HG02588 (cell line): ENCODE measurements at regions not wholly inside any gene's neighbourhood (a gene's known extent, or its start where the extent isn't known, plus 50 kb on each side); places are given as distances from the start of the nearest gene placed in this dataset.

Experiments
- ATAC-seq: cut with Tn5 transposase; IDR thresholded peaks from one replicate; pipeline ENCODE4 v1.9.1; 2021; ENCODE audit warnings: mild to moderate bottlenecking, moderate library complexity; ENCODE audit not compliant: unreplicated experiment

- ATAC-seq = no peak
These were observed 598.2 kb upstream of the MAP3K7 start for GRCh38 chr6:91185072-91185471.

DNA sequence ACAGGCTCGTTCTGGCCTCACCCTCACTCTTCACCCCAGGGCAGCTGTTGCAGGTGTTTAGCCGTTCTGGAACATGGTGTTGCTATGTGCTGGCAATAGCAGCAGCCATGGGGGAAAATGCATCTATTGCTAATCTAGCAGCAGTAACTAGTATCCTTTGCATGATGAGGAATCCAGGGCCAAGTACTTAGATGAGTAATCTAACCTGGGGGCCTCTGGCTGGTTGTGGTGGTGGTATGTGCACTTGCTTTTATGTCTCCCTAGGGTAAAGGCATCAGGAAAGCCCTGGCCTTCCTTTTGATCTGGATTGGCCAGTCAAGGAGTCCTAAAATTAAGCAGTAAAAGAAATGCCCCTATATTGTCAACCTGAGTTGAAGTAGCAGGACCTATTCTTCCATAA, 594.5 kb upstream of the MAP3K7 start:
- no peak for ATAC-seq

- no peak for ATAC-seq
These were observed 586.8 kb upstream of the MAP3K7 start for GRCh38 chr6:91173651-91174050.

DNA sequence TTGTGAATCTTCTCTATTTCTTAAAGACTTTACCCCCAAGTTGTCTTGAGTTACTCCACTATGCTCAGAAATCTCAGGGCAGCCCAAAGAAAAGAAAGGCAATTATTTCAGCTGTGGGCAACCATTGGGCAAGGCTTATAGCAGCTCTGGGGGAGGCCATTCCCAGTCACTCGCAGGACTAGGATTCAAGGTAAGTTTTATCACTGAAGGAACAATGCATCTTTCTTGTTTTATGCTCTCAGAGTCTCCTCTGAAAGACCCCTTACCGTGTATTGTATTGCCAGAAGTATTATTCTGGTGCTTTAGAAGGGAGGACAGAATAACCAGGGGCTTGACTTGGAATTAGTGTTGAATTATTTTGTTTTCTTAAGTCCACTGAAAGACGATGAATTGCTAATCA, 586.3 kb upstream of the MAP3K7 start:
- no peak for ATAC-seq

DNA sequence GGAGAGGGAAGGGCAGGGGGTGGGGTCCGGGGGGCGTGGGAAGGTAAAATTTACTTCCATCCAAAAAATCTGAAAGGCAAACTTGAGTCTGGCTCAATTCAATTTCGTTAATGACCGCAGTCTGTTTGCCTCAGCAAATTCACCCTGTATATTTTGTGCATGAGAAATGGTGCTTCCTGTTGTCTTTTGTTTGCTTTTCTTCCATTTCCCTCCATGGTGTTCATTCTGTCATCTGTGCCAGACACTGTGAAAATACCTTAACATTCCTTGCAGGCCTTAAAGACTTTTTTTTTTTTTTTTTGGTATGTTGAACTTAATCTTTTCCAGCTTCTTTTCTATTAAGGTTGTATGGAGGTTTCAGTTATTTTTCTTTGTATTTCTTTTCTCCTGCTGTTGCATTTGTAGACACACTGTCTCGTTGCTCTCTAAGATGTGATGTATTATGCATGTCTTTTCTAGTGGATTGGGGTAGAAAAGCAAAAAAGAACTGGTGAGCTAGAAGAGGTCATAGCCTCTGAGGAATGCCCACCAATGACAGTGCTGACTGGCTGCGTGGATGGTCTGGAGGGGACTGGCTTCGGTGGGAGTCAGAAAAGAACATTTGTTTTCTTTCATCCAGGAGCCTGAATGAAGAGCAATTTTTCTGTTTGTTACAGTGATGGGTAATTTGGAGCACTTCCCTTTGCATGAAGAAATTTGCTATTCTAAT, 585.0 kb upstream of the MAP3K7 start:
- ATAC-seq = no peak

DNA sequence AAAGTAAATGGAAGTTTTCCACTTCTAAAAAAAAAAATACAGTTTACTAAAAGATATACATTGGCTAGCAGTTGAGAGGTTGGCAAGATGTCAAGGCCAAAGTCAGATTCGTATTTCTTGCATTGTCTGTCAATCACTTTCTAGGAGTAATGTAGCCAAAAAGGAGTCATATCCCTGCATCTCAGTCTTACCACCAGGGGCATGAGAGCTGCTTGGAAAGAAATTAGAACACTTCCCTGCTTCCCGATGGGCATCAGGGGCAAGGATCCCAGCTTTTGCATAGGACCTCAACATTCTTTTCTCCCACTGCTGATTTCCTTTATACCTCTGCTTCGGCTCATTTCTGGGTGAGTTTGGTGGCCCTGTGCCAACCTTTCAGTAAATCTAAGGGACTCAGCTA, 581.0 kb upstream of the MAP3K7 start:
- ATAC-seq = no peak

GRCh38 chr6:91166271-91167046, 579.6 kb upstream of the MAP3K7 start:
- no peak for ATAC-seq

- ATAC-seq = no peak
These were observed 577.2 kb upstream of the MAP3K7 start for GRCh38 chr6:91164105-91164504.

- no peak for ATAC-seq
These were observed 574.4 kb upstream of the MAP3K7 start for GRCh38 chr6:91161246-91161645.

GRCh38 chr6:91155129-91155785, 568.4 kb upstream of the MAP3K7 start:
- no peak for ATAC-seq

- ATAC-seq = no peak
These were observed 566.0 kb upstream of the MAP3K7 start for GRCh38 chr6:91152824-91153223.

- no peak for ATAC-seq
These were observed 563.3 kb upstream of the MAP3K7 start for GRCh38 chr6:91149956-91150705.

DNA sequence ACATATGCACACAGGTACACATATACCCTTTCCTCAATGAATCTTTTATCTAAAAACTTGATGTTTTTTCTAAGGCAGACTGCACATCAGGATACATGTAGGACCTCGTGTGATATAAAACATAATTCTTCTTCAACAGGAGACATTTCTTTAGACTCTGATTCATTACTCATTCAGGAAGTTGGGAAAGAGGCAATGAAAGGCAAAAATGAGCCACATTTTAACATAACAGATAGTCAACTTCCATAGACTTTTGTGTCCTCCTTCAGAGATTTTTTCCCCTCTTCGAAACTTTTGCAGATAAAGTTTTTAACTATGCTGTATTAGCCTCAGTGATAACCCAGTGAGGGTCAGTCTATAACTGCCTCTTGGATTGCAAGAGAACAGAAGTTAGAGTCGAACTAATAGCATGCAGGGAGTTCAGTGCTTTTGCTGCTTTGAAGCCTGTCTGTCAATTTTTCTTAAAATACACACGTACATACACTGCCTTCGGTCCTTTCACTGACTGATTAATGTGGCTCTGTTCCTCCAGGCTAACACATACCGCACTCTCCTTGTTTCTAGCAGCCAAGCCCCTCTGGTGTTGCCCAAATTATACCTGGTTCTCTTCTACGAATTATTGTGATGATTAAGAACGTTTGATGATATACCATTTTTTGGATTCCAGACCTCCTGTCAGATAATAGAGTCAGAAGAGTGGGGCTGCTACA, 562.5 kb upstream of the MAP3K7 start:
- ATAC-seq = no peak

DNA sequence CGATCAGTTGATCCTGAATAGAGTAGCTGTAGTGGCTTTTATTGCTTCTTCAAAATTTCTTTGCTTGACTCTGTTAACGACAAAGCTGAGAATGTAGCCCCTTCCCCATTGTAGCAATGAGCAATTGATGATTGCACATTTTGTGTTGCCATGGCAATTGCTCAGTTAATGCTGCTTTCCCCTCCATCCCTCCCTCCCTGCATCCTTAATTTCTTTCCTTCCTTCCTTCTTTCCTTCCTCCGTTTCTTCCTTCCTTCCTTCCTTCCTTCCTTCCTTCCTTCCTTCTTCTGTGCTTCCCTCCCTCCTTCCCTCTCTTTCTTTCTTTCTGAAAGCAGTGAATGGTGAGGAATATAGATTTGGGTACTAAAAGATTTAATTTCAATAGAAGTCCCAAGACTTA, 557.3 kb upstream of the MAP3K7 start:
- no peak for ATAC-seq

DNA sequence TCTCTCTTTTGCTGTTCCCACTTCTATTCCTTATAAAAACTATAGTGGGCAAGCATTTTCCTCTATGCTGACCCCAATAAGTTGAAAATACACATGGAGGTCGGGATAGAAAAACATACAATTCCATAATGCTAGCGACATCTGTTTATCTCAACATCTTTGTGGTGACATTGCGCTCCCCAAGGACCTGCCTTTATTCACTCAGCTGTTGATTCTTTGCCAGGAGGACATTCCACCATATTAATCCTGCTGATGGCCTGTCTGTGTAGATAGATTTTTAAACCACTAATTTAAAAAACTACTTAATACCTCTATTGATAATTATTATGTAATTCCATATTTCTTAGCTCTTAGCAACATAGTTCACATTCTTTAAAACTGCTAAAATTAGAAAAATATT, 555.3 kb upstream of the MAP3K7 start:
- ATAC-seq = no peak

DNA sequence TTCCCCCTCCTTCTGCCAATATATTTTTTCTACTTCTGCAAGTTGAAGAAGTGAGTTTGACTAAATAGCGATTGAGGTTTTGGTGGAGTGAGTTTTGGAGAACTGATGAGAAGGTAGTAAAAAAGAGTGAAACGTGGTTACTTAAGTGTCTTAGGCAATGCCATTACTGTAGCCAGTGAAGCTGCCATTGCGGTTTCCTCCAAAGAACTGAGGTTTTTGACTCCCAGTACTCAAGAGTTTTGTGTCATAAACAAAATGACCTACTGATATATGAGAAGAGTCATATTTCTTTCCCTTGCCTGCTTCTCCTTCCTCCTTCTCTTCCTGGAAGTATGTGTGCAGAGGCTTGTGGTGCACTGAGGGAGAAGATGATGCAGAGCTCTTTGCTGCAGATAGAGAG, 554.5 kb upstream of the MAP3K7 start:
- ATAC-seq = no peak

- ATAC-seq = no peak
These were observed 553.6 kb upstream of the MAP3K7 start for GRCh38 chr6:91140449-91140848.

DNA sequence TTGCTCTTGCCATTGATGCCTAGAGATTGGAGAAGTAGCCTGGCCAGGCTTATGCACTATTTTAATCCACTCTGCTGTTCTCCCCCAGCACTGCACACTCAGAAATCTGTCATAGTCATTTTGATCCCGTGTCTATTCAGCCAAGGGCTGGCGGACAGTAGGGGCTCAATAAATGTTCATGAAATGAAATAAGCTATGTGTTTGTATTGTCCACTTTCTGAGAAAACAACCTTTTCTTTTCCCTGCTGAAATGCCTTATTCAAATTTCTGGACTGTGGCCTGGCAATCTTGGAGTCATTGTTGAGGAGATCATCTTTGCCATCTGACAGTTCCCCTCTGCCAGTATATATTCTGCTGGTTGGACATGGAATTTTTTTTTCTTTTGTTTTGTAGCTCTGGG, 550.4 kb upstream of the MAP3K7 start:
- no peak for ATAC-seq

DNA sequence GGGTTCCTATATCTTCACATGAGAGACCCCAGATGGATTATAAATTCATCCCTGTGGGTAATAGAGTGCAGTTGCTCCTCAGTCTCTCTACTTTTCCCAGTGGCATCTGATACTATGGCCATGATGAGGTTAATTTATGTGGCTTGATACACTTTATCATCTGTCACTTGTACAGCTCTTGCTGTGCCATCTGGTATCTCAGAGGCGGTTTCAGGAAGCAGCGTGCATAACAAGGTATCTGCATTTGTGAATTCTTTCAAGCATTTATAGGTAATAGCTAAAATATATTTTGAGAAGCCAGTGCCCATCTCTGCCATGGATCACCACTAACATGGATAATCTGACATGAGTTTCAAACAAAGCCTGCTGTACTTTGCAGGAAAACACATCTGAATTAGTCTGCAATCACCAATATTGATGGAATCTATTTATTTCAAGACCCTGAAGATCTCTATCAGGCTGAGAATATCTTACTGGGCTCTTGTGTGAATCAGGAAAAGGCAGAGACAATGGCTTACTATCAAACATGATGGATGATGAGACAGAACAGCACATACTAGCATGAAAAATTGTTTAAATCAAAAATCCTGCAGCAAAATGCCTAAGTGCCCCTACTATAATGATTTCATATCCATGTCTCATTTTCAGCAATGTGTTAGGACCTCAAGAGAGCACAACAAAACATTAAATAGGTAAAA, 548.7 kb upstream of the MAP3K7 start:
- no peak for ATAC-seq

- no peak for ATAC-seq
These were observed 545.6 kb upstream of the MAP3K7 start for GRCh38 chr6:91132461-91132860.
